ENCODE measurements at regions not wholly inside any gene's neighbourhood (a gene's known extent, or its start where the extent isn't known, plus 50 kb on each side); places are given as distances from the start of the nearest gene placed in this dataset.

GRCh38 chr13:50610238-50610637 lies 233.3 kb downstream of the DLEU7 start:
- TF ChIP-seq, protein P1, sequence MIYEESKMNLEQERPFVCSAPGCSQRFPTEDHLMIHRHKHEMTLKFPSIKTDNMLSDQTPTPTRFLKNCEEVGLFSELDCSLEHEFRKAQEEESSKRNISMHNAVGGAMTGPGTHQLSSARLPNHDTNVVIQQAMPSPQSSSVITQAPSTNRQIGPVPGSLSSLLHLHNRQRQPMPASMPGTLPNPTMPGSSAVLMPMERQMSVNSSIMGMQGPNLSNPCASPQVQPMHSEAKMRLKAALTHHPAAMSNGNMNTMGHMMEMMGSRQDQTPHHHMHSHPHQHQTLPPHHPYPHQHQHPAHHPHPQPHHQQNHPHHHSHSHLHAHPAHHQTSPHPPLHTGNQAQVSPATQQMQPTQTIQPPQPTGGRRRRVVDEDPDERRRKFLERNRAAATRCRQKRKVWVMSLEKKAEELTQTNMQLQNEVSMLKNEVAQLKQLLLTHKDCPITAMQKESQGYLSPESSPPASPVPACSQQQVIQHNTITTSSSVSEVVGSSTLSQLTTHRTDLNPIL (CRISPR knock-in tag; IDR thresholded peaks at IDR 0.05; ENCODE audit: low read depth): no peak
- TF ChIP-seq RARB (CRISPR knock-in tag; IDR thresholded peaks at IDR 0.05) (no peak), TOX (CRISPR knock-in tag; IDR thresholded peaks at IDR 0.05; ENCODE audit: borderline replicate concordance) (no peak), GLIS3 (CRISPR knock-in tag; IDR thresholded peaks at IDR 0.05) (no peak), ESRRG (CRISPR knock-in tag; IDR thresholded peaks at IDR 0.05) (no peak), ZFP3 (CRISPR knock-in tag; IDR thresholded peaks at IDR 0.05) (no peak)
- TF ChIP-seq, protein P2, sequence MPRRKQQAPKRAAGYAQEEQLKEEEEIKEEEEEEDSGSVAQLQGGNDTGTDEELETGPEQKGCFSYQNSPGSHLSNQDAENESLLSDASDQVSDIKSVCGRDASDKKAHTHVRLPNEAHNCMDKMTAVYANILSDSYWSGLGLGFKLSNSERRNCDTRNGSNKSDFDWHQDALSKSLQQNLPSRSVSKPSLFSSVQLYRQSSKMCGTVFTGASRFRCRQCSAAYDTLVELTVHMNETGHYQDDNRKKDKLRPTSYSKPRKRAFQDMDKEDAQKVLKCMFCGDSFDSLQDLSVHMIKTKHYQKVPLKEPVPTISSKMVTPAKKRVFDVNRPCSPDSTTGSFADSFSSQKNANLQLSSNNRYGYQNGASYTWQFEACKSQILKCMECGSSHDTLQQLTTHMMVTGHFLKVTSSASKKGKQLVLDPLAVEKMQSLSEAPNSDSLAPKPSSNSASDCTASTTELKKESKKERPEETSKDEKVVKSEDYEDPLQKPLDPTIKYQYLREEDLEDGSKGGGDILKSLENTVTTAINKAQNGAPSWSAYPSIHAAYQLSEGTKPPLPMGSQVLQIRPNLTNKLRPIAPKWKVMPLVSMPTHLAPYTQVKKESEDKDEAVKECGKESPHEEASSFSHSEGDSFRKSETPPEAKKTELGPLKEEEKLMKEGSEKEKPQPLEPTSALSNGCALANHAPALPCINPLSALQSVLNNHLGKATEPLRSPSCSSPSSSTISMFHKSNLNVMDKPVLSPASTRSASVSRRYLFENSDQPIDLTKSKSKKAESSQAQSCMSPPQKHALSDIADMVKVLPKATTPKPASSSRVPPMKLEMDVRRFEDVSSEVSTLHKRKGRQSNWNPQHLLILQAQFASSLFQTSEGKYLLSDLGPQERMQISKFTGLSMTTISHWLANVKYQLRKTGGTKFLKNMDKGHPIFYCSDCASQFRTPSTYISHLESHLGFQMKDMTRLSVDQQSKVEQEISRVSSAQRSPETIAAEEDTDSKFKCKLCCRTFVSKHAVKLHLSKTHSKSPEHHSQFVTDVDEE (CRISPR knock-in tag; IDR thresholded peaks at IDR 0.05): no peak
- TF ChIP-seq, protein P3, sequence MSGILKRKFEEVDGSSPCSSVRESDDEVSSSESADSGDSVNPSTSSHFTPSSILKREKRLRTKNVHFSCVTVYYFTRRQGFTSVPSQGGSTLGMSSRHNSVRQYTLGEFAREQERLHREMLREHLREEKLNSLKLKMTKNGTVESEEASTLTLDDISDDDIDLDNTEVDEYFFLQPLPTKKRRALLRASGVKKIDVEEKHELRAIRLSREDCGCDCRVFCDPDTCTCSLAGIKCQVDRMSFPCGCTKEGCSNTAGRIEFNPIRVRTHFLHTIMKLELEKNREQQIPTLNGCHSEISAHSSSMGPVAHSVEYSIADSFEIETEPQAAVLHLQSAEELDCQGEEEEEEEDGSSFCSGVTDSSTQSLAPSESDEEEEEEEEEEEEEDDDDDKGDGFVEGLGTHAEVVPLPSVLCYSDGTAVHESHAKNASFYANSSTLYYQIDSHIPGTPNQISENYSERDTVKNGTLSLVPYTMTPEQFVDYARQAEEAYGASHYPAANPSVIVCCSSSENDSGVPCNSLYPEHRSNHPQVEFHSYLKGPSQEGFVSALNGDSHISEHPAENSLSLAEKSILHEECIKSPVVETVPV (CRISPR knock-in tag; IDR thresholded peaks at IDR 0.05): no peak
- TF ChIP-seq, protein P4, sequence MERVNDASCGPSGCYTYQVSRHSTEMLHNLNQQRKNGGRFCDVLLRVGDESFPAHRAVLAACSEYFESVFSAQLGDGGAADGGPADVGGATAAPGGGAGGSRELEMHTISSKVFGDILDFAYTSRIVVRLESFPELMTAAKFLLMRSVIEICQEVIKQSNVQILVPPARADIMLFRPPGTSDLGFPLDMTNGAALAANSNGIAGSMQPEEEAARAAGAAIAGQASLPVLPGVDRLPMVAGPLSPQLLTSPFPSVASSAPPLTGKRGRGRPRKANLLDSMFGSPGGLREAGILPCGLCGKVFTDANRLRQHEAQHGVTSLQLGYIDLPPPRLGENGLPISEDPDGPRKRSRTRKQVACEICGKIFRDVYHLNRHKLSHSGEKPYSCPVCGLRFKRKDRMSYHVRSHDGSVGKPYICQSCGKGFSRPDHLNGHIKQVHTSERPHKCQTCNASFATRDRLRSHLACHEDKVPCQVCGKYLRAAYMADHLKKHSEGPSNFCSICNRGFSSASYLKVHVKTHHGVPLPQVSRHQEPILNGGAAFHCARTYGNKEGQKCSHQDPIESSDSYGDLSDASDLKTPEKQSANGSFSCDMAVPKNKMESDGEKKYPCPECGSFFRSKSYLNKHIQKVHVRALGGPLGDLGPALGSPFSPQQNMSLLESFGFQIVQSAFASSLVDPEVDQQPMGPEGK (CRISPR knock-in tag; IDR thresholded peaks at IDR 0.05; ENCODE audit: borderline replicate concordance): no peak

Data from SK-N-SH treated with all-trans-retinoic acid at 6 μM for 48 hours (cell line).